Astrocyte of the cerebellum (primary cell): ENCODE measurements at regions not wholly inside any gene's neighbourhood (a gene's known extent, or its start where the extent isn't known, plus 50 kb on each side); places are given as distances from the start of the nearest gene placed in this dataset.

ENCODE experiments used
- DNase-seq: peaks from one replicate; pipeline ENCODE4 v3.0.0-alpha.2; 2011; ENCODE audit warnings: low read depth
- H3K4me3 ChIP-seq: 2 replicates; pipeline ENCODE4 v1.5.1; 2011; ENCODE audit warnings: mild to moderate bottlenecking, low read depth, low read length, moderate library complexity
- CTCF ChIP-seq: IDR thresholded peaks from 2 replicates; pipeline ENCODE4 v1.5.1; 2012; ENCODE audit warnings: low read length, low read depth, moderate library complexity, mild to moderate bottlenecking; ENCODE audit errors: missing control alignments
- in situ Hi-C: cut with HindIII; loops from 2 replicates; pipeline ENCODE4 v1.10.0; 2017; ENCODE audit warnings: low sequenced_read_pairs

GRCh38 chr1:58924016-58924565, 140.2 kb upstream of the JUN start:
- TF ChIP-seq CTCF, result no peak
- H3K4me3 ChIP-seq, result no peak overlapping the region
- in situ Hi-C loops, result no loop called here
- DNase-seq, result no peak

- DNase-seq, result no peak
- in situ Hi-C loops, result no loop called here
- no peak for TF ChIP-seq CTCF
- no peak overlapping the region for H3K4me3 ChIP-seq
Measured at GRCh38 chr1:58924821-58925220, 141.0 kb upstream of the JUN start.

- DNase-seq, result no peak
- in situ Hi-C loops, result no loop called here
- H3K4me3 ChIP-seq, result no peak overlapping the region
- no peak for TF ChIP-seq CTCF
Measured at GRCh38 chr1:58925247-58925646, 141.4 kb upstream of the JUN start.

GRCh38 chr1:58926152-58926551, 142.3 kb upstream of the JUN start:
- no peak for TF ChIP-seq CTCF
- in situ Hi-C loops, result no loop called here
- DNase-seq, result no peak
- H3K4me3 ChIP-seq, result no peak overlapping the region

- no peak for TF ChIP-seq CTCF
- in situ Hi-C loops, result no loop called here
- DNase-seq, result no peak
- no peak overlapping the region for H3K4me3 ChIP-seq
Measured at GRCh38 chr1:58927041-58927721, 143.3 kb upstream of the JUN start.

- H3K4me3 ChIP-seq, result no peak overlapping the region
- in situ Hi-C loops, result no loop called here
- no peak for TF ChIP-seq CTCF
- DNase-seq, result no peak
Measured at GRCh38 chr1:58927722-58928085, 143.9 kb upstream of the JUN start.
